ENCODE measurements at regions not wholly inside any gene's neighbourhood (a gene's known extent, or its start where the extent isn't known, plus 50 kb on each side); places are given as distances from the start of the nearest gene placed in this dataset.

DNA sequence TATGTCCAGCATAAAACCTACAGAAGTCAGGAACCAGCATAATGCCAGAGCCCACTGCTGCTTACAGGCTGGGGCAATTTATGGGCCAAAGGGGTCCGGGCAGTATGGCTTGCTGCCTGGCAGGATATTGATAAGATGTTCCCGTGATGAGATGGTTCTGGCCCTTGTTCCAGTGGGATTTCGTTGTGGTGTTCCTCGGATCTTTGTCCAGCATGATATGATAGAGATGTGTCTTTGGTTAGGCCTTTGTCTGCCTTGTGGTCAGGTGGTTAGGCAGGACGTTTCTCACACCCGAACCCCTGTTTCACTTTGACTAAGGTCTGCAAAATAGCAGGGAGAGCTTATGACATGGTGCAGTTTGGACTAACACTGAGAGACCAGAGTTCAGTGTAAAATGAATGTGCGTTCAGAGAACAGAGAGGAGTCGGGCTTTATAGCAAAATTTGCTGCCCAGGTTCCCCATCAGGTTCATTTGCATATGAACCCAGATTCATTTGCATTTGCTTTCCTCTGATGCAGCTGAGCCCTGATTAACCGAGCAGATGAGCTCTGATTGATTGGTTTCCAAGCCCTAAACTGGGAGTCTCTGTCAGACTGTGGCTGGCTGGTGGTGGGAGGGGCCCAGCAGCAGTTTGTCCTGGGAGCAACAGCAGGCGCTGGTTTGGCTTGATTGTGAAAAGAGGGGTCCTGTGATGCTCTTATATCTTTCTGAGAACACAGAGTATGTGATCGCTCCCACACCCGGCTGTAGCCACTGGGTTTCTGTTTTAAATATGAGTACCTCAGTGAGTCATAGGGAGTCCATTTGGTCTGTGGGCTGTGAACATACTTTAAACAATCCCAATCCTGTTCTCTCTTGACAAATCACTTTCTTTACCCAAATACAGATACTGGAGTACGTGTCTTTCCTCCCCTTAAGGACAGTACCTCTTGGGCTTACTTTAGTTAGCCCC, 156.3 kb upstream of the PZP start (continued):
- TF ChIP-seq, protein P1, sequence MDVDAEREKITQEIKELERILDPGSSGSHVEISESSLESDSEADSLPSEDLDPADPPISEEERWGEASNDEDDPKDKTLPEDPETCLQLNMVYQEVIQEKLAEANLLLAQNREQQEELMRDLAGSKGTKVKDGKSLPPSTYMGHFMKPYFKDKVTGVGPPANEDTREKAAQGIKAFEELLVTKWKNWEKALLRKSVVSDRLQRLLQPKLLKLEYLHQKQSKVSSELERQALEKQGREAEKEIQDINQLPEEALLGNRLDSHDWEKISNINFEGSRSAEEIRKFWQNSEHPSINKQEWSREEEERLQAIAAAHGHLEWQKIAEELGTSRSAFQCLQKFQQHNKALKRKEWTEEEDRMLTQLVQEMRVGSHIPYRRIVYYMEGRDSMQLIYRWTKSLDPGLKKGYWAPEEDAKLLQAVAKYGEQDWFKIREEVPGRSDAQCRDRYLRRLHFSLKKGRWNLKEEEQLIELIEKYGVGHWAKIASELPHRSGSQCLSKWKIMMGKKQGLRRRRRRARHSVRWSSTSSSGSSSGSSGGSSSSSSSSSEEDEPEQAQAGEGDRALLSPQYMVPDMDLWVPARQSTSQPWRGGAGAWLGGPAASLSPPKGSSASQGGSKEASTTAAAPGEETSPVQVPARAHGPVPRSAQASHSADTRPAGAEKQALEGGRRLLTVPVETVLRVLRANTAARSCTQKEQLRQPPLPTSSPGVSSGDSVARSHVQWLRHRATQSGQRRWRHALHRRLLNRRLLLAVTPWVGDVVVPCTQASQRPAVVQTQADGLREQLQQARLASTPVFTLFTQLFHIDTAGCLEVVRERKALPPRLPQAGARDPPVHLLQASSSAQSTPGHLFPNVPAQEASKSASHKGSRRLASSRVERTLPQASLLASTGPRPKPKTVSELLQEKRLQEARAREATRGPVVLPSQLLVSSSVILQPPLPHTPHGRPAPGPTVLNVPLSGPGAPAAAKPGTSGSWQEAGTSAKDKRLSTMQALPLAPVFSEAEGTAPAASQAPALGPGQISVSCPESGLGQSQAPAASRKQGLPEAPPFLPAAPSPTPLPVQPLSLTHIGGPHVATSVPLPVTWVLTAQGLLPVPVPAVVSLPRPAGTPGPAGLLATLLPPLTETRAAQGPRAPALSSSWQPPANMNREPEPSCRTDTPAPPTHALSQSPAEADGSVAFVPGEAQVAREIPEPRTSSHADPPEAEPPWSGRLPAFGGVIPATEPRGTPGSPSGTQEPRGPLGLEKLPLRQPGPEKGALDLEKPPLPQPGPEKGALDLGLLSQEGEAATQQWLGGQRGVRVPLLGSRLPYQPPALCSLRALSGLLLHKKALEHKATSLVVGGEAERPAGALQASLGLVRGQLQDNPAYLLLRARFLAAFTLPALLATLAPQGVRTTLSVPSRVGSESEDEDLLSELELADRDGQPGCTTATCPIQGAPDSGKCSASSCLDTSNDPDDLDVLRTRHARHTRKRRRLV (CRISPR knock-in tag; IDR thresholded peaks at IDR 0.05) = peak; percentile 99
- TF ChIP-seq, protein P2, sequence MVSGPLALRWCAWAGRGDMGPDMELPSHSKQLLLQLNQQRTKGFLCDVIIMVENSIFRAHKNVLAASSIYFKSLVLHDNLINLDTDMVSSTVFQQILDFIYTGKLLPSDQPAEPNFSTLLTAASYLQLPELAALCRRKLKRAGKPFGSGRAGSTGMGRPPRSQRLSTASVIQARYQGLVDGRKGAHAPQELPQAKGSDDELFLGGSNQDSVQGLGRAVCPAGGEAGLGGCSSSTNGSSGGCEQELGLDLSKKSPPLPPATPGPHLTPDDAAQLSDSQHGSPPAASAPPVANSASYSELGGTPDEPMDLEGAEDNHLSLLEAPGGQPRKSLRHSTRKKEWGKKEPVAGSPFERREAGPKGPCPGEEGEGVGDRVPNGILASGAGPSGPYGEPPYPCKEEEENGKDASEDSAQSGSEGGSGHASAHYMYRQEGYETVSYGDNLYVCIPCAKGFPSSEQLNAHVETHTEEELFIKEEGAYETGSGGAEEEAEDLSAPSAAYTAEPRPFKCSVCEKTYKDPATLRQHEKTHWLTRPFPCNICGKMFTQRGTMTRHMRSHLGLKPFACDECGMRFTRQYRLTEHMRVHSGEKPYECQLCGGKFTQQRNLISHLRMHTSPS (CRISPR knock-in tag; IDR thresholded peaks at IDR 0.05; ENCODE audit: low read depth) = no peak
- TF ChIP-seq DR1 (CRISPR knock-in tag; IDR thresholded peaks at IDR 0.05) = no peak
- TF ChIP-seq ARID2 (CRISPR knock-in tag; IDR thresholded peaks at IDR 0.05; ENCODE audit: borderline replicate concordance) = peak; percentile 55; the same call in 1 of the 2 replicates
- TF ChIP-seq HOXA5 (CRISPR knock-in tag; IDR thresholded peaks at IDR 0.05) = no peak
- TF ChIP-seq, protein P3, sequence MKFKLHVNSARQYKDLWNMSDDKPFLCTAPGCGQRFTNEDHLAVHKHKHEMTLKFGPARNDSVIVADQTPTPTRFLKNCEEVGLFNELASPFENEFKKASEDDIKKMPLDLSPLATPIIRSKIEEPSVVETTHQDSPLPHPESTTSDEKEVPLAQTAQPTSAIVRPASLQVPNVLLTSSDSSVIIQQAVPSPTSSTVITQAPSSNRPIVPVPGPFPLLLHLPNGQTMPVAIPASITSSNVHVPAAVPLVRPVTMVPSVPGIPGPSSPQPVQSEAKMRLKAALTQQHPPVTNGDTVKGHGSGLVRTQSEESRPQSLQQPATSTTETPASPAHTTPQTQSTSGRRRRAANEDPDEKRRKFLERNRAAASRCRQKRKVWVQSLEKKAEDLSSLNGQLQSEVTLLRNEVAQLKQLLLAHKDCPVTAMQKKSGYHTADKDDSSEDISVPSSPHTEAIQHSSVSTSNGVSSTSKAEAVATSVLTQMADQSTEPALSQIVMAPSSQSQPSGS (CRISPR knock-in tag; IDR thresholded peaks at IDR 0.05) = no peak
- TF ChIP-seq AHR (CRISPR knock-in tag; IDR thresholded peaks at IDR 0.05) = no peak
- TF ChIP-seq DNMT1 (CRISPR knock-in tag; IDR thresholded peaks at IDR 0.05) = no peak
- TF ChIP-seq, protein P4, sequence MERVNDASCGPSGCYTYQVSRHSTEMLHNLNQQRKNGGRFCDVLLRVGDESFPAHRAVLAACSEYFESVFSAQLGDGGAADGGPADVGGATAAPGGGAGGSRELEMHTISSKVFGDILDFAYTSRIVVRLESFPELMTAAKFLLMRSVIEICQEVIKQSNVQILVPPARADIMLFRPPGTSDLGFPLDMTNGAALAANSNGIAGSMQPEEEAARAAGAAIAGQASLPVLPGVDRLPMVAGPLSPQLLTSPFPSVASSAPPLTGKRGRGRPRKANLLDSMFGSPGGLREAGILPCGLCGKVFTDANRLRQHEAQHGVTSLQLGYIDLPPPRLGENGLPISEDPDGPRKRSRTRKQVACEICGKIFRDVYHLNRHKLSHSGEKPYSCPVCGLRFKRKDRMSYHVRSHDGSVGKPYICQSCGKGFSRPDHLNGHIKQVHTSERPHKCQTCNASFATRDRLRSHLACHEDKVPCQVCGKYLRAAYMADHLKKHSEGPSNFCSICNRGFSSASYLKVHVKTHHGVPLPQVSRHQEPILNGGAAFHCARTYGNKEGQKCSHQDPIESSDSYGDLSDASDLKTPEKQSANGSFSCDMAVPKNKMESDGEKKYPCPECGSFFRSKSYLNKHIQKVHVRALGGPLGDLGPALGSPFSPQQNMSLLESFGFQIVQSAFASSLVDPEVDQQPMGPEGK (CRISPR knock-in tag; IDR thresholded peaks at IDR 0.05) = 0 out of 2 replicates have a peak, but pooled peaks have one; percentile 10
- TF ChIP-seq ZNF543 (CRISPR knock-in tag; IDR thresholded peaks at IDR 0.05) = 0 out of 2 replicates have a peak, but pooled peaks have one; percentile 51
- TF ChIP-seq ELF4 (CRISPR knock-in tag; IDR thresholded peaks at IDR 0.05; ENCODE audit: borderline replicate concordance) = no peak
- TF ChIP-seq, protein P5, sequence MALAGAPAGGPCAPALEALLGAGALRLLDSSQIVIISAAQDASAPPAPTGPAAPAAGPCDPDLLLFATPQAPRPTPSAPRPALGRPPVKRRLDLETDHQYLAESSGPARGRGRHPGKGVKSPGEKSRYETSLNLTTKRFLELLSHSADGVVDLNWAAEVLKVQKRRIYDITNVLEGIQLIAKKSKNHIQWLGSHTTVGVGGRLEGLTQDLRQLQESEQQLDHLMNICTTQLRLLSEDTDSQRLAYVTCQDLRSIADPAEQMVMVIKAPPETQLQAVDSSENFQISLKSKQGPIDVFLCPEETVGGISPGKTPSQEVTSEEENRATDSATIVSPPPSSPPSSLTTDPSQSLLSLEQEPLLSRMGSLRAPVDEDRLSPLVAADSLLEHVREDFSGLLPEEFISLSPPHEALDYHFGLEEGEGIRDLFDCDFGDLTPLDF (CRISPR knock-in tag; IDR thresholded peaks at IDR 0.05) = no peak
- TF ChIP-seq ZNF292 (CRISPR knock-in tag; IDR thresholded peaks at IDR 0.05; ENCODE audit: borderline replicate concordance, low read depth) = peak; percentile 68; the same call in 1 of the 2 replicates
- no peak for TF ChIP-seq EZH2 (conservative IDR thresholded peaks at IDR 0.05; ENCODE audit: low read depth, low read length)
- 0 out of 2 replicates have a peak, but pooled peaks have one; percentile 34 for TF ChIP-seq GTF3A (CRISPR knock-in tag; conservative IDR thresholded peaks at IDR 0.05)
- TF ChIP-seq RELA (CRISPR knock-in tag; IDR thresholded peaks at IDR 0.05) = no peak
